B cell (primary cell): ENCODE measurements at regions not wholly inside any gene's neighbourhood (a gene's known extent, or its start where the extent isn't known, plus 50 kb on each side); places are given as distances from the start of the nearest gene placed in this dataset.

Experiments
- ATAC-seq: fragments of 200-7000 bp; cut with Tn5 transposase; one replicate; pipeline ENCODE4 v1.10.0; 2021; ENCODE audit warnings: low read depth, mild to moderate bottlenecking, moderate number of reproducible peaks, moderate library complexity
- CTCF ChIA-PET: fragments of 350-600 bp; sonication (Branson Sonifier 250); formaldehyde crosslinking; loops from one replicate; lab custom pipeline; 2021; ENCODE audit warnings: antibody characterized with exemption, inconsistent platforms; lab: Charles Lee
- POLR2A ChIA-PET: fragments of 350-600 bp; sonication (Branson Sonifier 250); formaldehyde crosslinking; loops from one replicate; lab custom pipeline; 2021; ENCODE audit warnings: antibody characterized with exemption; lab: Charles Lee
- DNase-seq: peaks from one replicate; pipeline ENCODE4 v3.0.0; 2013
- H2AFZ ChIP-seq: 2 replicates; pipeline ENCODE4 v1.6.1; 2012; ENCODE audit warnings: mild to moderate bottlenecking, low read depth, low read length; ENCODE audit not compliant: insufficient read depth, poor library complexity, severe bottlenecking
- H3K27ac ChIP-seq, 2 donors: 1 replicate in 1 of 2; 2 replicates in 1 of 2; pipeline ENCODE4 v1.5.1; 2012 to 2013; ENCODE audit warnings: low read length in 2 of 2, mild to moderate bottlenecking in 2 of 2, moderate library complexity in 1 of 2
- H3K27me3 ChIP-seq, 4 experiments: fragments of 200-600 bp in 1 of 4; sonication (generic) in 1 of 4; replicated peaks in 1 of 4; 1 replicate in 2 of 4; 2 replicates in 2 of 4; pipeline versions ENCODE4 v1.6.1 to v1.7.0; 2013 to 2016; ENCODE audit warnings: low read length in 3 of 4, mild to moderate bottlenecking in 2 of 4, mixed read lengths in 1 of 4, moderate library complexity in 1 of 4; ENCODE audit not compliant: insufficient read depth in 4 of 4, control insufficient read depth in 3 of 4; ENCODE audit errors: control extremely low read depth in 1 of 4
- H3K36me3 ChIP-seq, 2 experiments: replicated peaks in 1 of 2; 1 replicate in 1 of 2; 2 replicates in 1 of 2; pipeline versions ENCODE4 v1.6.1 to v1.7.1; 2013; ENCODE audit warnings: low read length in 1 of 2; ENCODE audit not compliant: insufficient read depth in 2 of 2, control insufficient read depth in 1 of 2; ENCODE audit errors: control extremely low read depth in 1 of 2, extremely low read depth in 1 of 2
- H3K4me1 ChIP-seq, 2 donors: fragments of 200-600 bp in 1 of 2; sonication (generic) in 1 of 2; 1 replicate in 1 of 2; 2 replicates in 1 of 2; pipeline versions ENCODE4 v1.5.1 to v1.6.1; 2013 to 2017; ENCODE audit warnings: low read length in 2 of 2; ENCODE audit not compliant: control insufficient read depth in 2 of 2, insufficient read depth in 2 of 2
- H3K4me2 ChIP-seq: replicated peaks from 2 replicates; pipeline ENCODE3; 2012; ENCODE audit warnings: mild to moderate bottlenecking, low read depth, low read length; ENCODE audit not compliant: poor library complexity, severe bottlenecking
- H3K4me3 ChIP-seq, 5 experiments: fragments of 200-600 bp in 1 of 5; sonication (generic) in 1 of 5; 1 replicate in 3 of 5; 2 replicates in 2 of 5; pipeline versions ENCODE4 v1.5.1 to v1.7.0; 2011 to 2016; ENCODE audit warnings: low read length in 4 of 5, mild to moderate bottlenecking in 4 of 5, low read depth in 2 of 5, control low read depth in 1 of 5, moderate library complexity in 1 of 5; ENCODE audit not compliant: insufficient read depth in 1 of 5; ENCODE audit errors: control extremely low read depth in 1 of 5, extremely low read depth in 1 of 5
- H3K79me2 ChIP-seq: fragments of 200-600 bp; sonication (generic); one replicate; pipeline ENCODE4 v1.6.0; 2016; ENCODE audit warnings: low read length; ENCODE audit not compliant: control insufficient read depth, insufficient read depth
- H3K9ac ChIP-seq: fragments of 200-600 bp; sonication (generic); 2 replicates; pipeline ENCODE4 v1.6.1; 2017; ENCODE audit warnings: mild to moderate bottlenecking, low read length, moderate library complexity
- H3K9me3 ChIP-seq, 3 donors: one replicate each; pipeline versions ENCODE4 v1.6.1 to v1.7.1; 2013; ENCODE audit warnings: low read length in 2 of 3; ENCODE audit not compliant: control insufficient read depth in 2 of 3, insufficient read depth in 1 of 3; ENCODE audit errors: control extremely low read depth in 1 of 3
- H4K20me1 ChIP-seq: 2 replicates; pipeline ENCODE4 v1.6.0; 2012; ENCODE audit warnings: mild to moderate bottlenecking, low read length; ENCODE audit not compliant: insufficient read depth, control insufficient read depth, poor library complexity, severe bottlenecking
- H3K27ac Mint-ChIP-seq: one replicate; pipeline ENCODE4 v1.8.0; 2021; ENCODE audit warnings: mixed read lengths
- H3K27me3 Mint-ChIP-seq: one replicate; pipeline ENCODE4 v1.8.0; 2021; ENCODE audit warnings: mixed read lengths
- H3K4me1 Mint-ChIP-seq: one replicate; pipeline ENCODE4 v1.8.0; 2021; ENCODE audit warnings: mixed read lengths
- H3K4me3 Mint-ChIP-seq: one replicate; pipeline ENCODE4 v1.8.0; 2021; ENCODE audit warnings: mixed read lengths
- H3K9me3 Mint-ChIP-seq: one replicate; pipeline ENCODE4 v1.8.0; 2022; ENCODE audit warnings: mixed read lengths; ENCODE audit not compliant: insufficient read depth
- CTCF ChIP-seq: fragments of 200-600 bp; IDR thresholded peaks from one replicate; pipeline ENCODE4 v1.8.0; 2022; ENCODE audit warnings: antibody characterized with exemption, mild to moderate bottlenecking
- EZH2 ChIP-seq: IDR thresholded peaks from 2 replicates; pipeline ENCODE4 v1.6.1; 2012; ENCODE audit warnings: borderline replicate concordance, low read depth, mild to moderate bottlenecking, moderate library complexity, low read length; ENCODE audit not compliant: insufficient read depth, poor library complexity, severe bottlenecking
- WGBS: methylation state at CpG from one replicate; pipeline ENCODE4 v1.1.5; 2013; ENCODE audit warnings: missing lambda C conversion rate; ENCODE audit not compliant: insufficient coverage; 5-methylcytosine and 5-hydroxymethylcytosine counted together
- intact Hi-C: fragments of 100-400 bp; cut with micrococcal nuclease; formaldehyde crosslinking; loops from one replicate; pipeline ENCODE4 v1.10.0; 2022

DNA sequence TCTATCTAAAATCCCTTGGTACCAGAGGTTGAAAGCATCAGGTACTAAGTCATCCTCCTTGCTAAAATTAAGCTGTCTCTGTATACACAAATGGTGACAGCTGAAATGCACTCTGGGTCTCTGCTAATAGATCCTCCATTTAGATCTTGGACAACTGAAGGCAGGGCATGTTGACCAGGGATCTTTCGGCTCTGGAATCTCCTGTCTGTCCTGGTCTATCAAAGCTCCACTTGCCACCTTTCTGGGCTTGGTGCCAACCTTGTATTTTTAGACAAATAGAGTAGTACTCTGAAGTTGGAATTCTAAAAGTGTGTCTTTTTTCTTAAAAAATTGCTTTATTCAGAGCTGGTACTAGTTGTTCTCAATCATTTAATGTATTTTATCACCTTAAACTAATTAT, 135.2 kb upstream of the HMHB1 start:
- 100% methylated on average over 1 of the region's 1 CpG for WGBS
- ATAC-seq: no peak
- H4K20me1 ChIP-seq: no peaks in the 10 kb centered on the region
- H3K79me2 ChIP-seq: no peaks in the 10 kb centered on the region
- Mint-ChIP-seq H3K27ac (no peak overlapping the region), H3K4me3 (no peak overlapping the region), H3K27me3 (no peaks in the 10 kb centered on the region), H3K9me3 (no peaks in the 10 kb centered on the region), H3K4me1 (peaks cover 4% of the 10 kb centered on the region)
- H3K27ac ChIP-seq: no peak overlapping the region
- no peak overlapping the region for H3K4me3 ChIP-seq
- H2AFZ ChIP-seq: no peak overlapping the region
- intact Hi-C loops: no loop called here
- ChIA-PET POLR2A (interaction anchor here (0.7 kb wide), 1 partner anchor 19 kb away, joined by 5 read pairs; no protein-coding TSS in a partner anchor), CTCF (no interaction called here)
- no peaks in the 10 kb centered on the region for H3K27me3 ChIP-seq
- no peak for DNase-seq
- H3K36me3 ChIP-seq: no peaks in the 10 kb centered on the region
- peaks cover 0 to 5% of the 10 kb centered on the region in 2 donors for H3K4me1 ChIP-seq
- no peak overlapping the region for H3K4me2 ChIP-seq
- TF ChIP-seq CTCF: no peak
- TF ChIP-seq EZH2: no peak
- H3K9me3 ChIP-seq: no peaks in the 10 kb centered on the region
- no peak overlapping the region for H3K9ac ChIP-seq

- intact Hi-C loops: no loop called here
- Mint-ChIP-seq H3K4me3 (no peak overlapping the region), H3K27ac (no peak overlapping the region), H3K9me3 (no peaks in the 10 kb centered on the region), H3K27me3 (no peaks in the 10 kb centered on the region), H3K4me1 (peaks cover 4% of the 10 kb centered on the region)
- TF ChIP-seq CTCF (no peak), EZH2 (no peak)
- ATAC-seq (no peak), DNase-seq (no peak)
- H3K9me3 ChIP-seq: no peaks in the 10 kb centered on the region
- H2AFZ ChIP-seq: no peak overlapping the region
- H3K27ac ChIP-seq: no peak overlapping the region
- no peak overlapping the region for H3K4me2 ChIP-seq
- ChIA-PET POLR2A (no interaction called here), CTCF (no interaction called here)
- H3K9ac ChIP-seq: no peak overlapping the region
- no peaks in the 10 kb centered on the region for H3K27me3 ChIP-seq
- H4K20me1 ChIP-seq: no peaks in the 10 kb centered on the region
- H3K4me3 ChIP-seq: no peak overlapping the region
- peaks cover 0 to 5% of the 10 kb centered on the region in 2 donors for H3K4me1 ChIP-seq
- 100% methylated on average over 2 of the region's 2 CpGs for WGBS
- H3K79me2 ChIP-seq: no peaks in the 10 kb centered on the region
- no peaks in the 10 kb centered on the region for H3K36me3 ChIP-seq
Measured at GRCh38 chr5:143674469-143674786, 137.5 kb upstream of the HMHB1 start.
